ENCODE measurements at regions not wholly inside any gene's neighbourhood (a gene's known extent, or its start where the extent isn't known, plus 50 kb on each side); places are given as distances from the start of the nearest gene placed in this dataset.
A peak's percentile ranks its signal among the peaks of the same experiment; 100 is the strongest.

GRCh38 chr4:100299046-100299840 lies 109.0 kb upstream of the DDIT4L start:
- Histone ChIP-seq H3K27ac (ENCODE audit: low read depth, low read length) (peak overlapping the region; percentile 69), H3K4me3 (ENCODE audit: low read depth, low read length) (no peak overlapping the region), H3K9me3 (ENCODE audit: control insufficient read depth, insufficient read depth, low read length) (peaks cover 3% of the 10 kb centered on the region; the same call in 1 of the 2 replicates), H3K27me3 (ENCODE audit: control insufficient read depth, insufficient read depth, low read length) (no peaks in the 10 kb centered on the region)
- ChIA-PET POLR2A (interaction anchor here (0.7 kb wide), 1 partner anchor 1150 kb away, joined by 3 read pairs; no protein-coding TSS in a partner anchor), CTCF (interaction anchor here (0.6 to 1.7 kb wide), 2 partner anchors 18 to 206 kb away, joined by 3 to 4 read pairs; no protein-coding TSS in a partner anchor)
- DNase-seq (ENCODE audit: low read depth, low spot score), result peak; percentile 58
- TF ChIP-seq CTCF (IDR thresholded peaks at IDR 0.05; ENCODE audit: low read depth, low read length), result no peak

GRCh38 chr4:100295792-100296191 lies 105.5 kb upstream of the DDIT4L start:
- ChIA-PET CTCF (no interaction called here), POLR2A (no interaction called here)
- no peak for DNase-seq (ENCODE audit: low read depth, low spot score)
- H3K9me3 ChIP-seq (ENCODE audit: control insufficient read depth, insufficient read depth, low read length), result peaks cover 3% of the 10 kb centered on the region; the same call in 1 of the 2 replicates
- no peak for TF ChIP-seq CTCF (IDR thresholded peaks at IDR 0.05; ENCODE audit: low read depth, low read length)
- no peak overlapping the region for H3K4me3 ChIP-seq (ENCODE audit: low read depth, low read length)
- H3K27me3 ChIP-seq (ENCODE audit: control insufficient read depth, insufficient read depth, low read length), result no peaks in the 10 kb centered on the region
- H3K27ac ChIP-seq (ENCODE audit: low read depth, low read length), result no peak overlapping the region

GRCh38 chr4:100294356-100294755 lies 104.1 kb upstream of the DDIT4L start:
- CTCF ChIA-PET, result interaction anchor here (0.7 to 1.8 kb wide), 2 partner anchors 201 to 1520 kb away, joined by 3 to 7 read pairs; no protein-coding TSS in a partner anchor
- peaks cover 3% of the 10 kb centered on the region; the same call in 1 of the 2 replicates for H3K9me3 ChIP-seq (ENCODE audit: control insufficient read depth, insufficient read depth, low read length)
- TF ChIP-seq CTCF (IDR thresholded peaks at IDR 0.05; ENCODE audit: low read depth, low read length), result no peak
- H3K27me3 ChIP-seq (ENCODE audit: control insufficient read depth, insufficient read depth, low read length), result no peaks in the 10 kb centered on the region
- no peak for DNase-seq (ENCODE audit: low read depth, low spot score)
- POLR2A ChIA-PET, result no interaction called here
- H3K27ac ChIP-seq (ENCODE audit: low read depth, low read length), result no peak overlapping the region
- no peak overlapping the region for H3K4me3 ChIP-seq (ENCODE audit: low read depth, low read length)

GRCh38 chr4:100290585-100290984 lies 100.3 kb upstream of the DDIT4L start:
- H3K9me3 ChIP-seq (ENCODE audit: control insufficient read depth, insufficient read depth, low read length), result no peaks in the 10 kb centered on the region
- POLR2A ChIA-PET, result no interaction called here
- CTCF ChIA-PET, result no interaction called here
- H3K4me3 ChIP-seq (ENCODE audit: low read depth, low read length), result no peak overlapping the region
- peak overlapping the region; percentile 32 for H3K27ac ChIP-seq (ENCODE audit: low read depth, low read length)
- no peak for TF ChIP-seq CTCF (IDR thresholded peaks at IDR 0.05; ENCODE audit: low read depth, low read length)
- H3K27me3 ChIP-seq (ENCODE audit: control insufficient read depth, insufficient read depth, low read length), result no peaks in the 10 kb centered on the region
- DNase-seq (ENCODE audit: low read depth, low spot score), result peak; percentile 21

- POLR2A ChIA-PET, result no interaction called here
- DNase-seq (ENCODE audit: low read depth, low spot score), result no peak
- Histone ChIP-seq H3K4me3 (ENCODE audit: low read depth, low read length) (no peak overlapping the region), H3K27ac (ENCODE audit: low read depth, low read length) (no peak overlapping the region), H3K9me3 (ENCODE audit: control insufficient read depth, insufficient read depth, low read length) (no peaks in the 10 kb centered on the region), H3K27me3 (ENCODE audit: control insufficient read depth, insufficient read depth, low read length) (no peaks in the 10 kb centered on the region)
- no peak for TF ChIP-seq CTCF (IDR thresholded peaks at IDR 0.05; ENCODE audit: low read depth, low read length)
- CTCF ChIA-PET, result no interaction called here
Measured at GRCh38 chr4:100289946-100290345, 99.7 kb upstream of the DDIT4L start.

Data from AG04450 (cell line).